ENCODE measurements at regions not wholly inside any gene's neighbourhood (a gene's known extent, or its start where the extent isn't known, plus 50 kb on each side); places are given as distances from the start of the nearest gene placed in this dataset.
"Not testable (repeated sequence)": the region's sequence is repeated elsewhere in the genome, so short reads cannot be mapped to it uniquely, and the experiment has no call there.

DNA sequence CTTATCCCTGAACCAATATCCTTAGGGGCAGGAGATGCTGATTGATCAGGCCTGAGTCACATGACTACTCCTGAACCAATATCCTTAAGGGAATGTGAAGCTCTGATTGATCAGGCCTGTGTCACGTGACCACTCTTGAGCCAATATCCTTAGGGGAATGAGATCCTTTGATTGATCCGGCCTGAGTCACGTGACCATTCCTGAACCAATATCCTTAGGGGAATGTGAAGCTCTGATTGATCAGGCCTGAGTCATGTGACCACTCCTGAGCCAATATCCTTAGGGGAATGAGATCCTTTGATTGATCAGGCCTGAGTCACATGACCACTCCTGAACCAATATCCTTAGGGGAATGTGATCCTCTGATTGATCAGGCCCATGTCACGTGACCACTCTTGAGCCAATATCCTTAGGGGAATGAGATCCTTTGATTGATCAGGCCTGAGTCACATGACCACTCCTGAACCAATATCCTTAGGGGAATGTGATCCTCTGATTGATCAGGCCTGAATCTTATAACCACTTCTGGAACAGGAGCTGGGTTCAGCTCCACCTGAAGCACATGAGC is 100.6 kb upstream of the TMEM132D start:
- H3K27ac Mint-ChIP-seq; H3K9me3 Mint-ChIP-seq; H3K36me3 Mint-ChIP-seq (ENCODE audit: low read depth); intact Hi-C loops (cut with micrococcal nuclease); H3K4me3 Mint-ChIP-seq; H3K4me1 Mint-ChIP-seq (ENCODE audit: low read depth); DNase-seq: not testable (repeated sequence)
- H3K27me3 Mint-ChIP-seq (ENCODE audit: low read depth) = peaks cover 13% of the 10 kb centered on the region
- CTCF ChIA-PET = interaction anchor here (0.9 to 1.0 kb wide), 3 partner anchors 10 to 26 kb away, joined by 3 to 5 read pairs (median 5); no protein-coding TSS in a partner anchor

- intact Hi-C loops (cut with micrococcal nuclease) = no loop called here
Observed at GRCh38 chr12:130007771-130008170, 103.9 kb upstream of the TMEM132D start.

DNA sequence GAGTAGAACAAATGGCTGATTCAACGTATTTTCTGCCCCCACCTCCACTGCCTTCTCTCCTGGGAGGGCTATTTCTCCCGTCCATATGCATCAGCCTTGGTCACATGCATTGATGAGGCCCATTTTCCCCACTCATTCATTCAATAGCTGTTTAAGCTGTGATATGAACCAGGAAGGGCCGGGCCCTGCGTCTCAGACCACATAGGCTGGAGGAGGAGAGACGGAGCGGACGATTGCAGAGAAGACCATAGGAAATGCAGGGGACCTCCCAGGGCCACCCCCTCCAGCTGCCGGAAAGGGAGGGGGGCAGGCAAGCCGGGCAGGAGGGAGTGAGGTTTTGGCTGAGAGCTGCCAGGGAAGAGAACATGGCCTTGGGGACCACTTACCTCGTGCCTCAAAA is 104.4 kb upstream of the TMEM132D start:
- Mint-ChIP-seq H3K9me3 (no peaks in the 10 kb centered on the region), H3K27ac (no peak overlapping the region), H3K4me1 (ENCODE audit: low read depth) (no peaks in the 10 kb centered on the region), H3K27me3 (ENCODE audit: low read depth) (peaks cover 7% of the 10 kb centered on the region), H3K36me3 (ENCODE audit: low read depth) (no peaks in the 10 kb centered on the region), H3K4me3 (no peak overlapping the region)
- intact Hi-C loops (cut with micrococcal nuclease) = no loop called here
- CTCF ChIA-PET = no interaction called here
- DNase-seq = no peak

More at GRCh38 chr12:130007771-130008170, 103.9 kb upstream of the TMEM132D start:
- Mint-ChIP-seq H3K9me3 (no peaks in the 10 kb centered on the region), H3K36me3 (ENCODE audit: low read depth) (no peaks in the 10 kb centered on the region), H3K27me3 (ENCODE audit: low read depth) (peaks cover 8% of the 10 kb centered on the region), H3K4me3 (no peak overlapping the region), H3K4me1 (ENCODE audit: low read depth) (no peaks in the 10 kb centered on the region), H3K27ac (no peak overlapping the region)
- CTCF ChIA-PET = no interaction called here
- DNase-seq = no peak

DNA sequence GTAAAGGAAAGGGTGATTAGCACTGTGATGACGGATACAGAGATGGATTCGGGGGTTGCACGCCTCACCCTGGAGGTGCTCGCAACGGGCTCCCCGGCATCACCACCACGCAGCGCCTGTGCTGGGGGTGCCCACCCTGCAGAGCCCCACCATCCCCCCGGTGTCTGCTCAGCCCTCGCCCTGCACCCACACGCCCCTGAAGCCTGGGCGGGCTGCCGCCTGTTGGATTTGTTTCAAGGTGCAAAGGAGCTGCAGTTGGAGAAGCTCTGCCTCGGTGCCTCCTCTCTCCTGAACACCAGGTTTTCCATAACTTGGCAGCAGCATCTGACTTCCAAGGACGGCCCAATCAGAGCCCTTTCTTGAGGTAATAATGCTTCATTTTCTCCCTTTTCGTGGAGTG is 106.1 kb upstream of the TMEM132D start:
- no peak for DNase-seq
- intact Hi-C loops (cut with micrococcal nuclease) = loop anchor here (5.0 kb wide), 1 partner anchor 1368 kb away; no protein-coding TSS in a partner anchor
- no peak overlapping the region for H3K4me3 Mint-ChIP-seq
- no peaks in the 10 kb centered on the region for H3K9me3 Mint-ChIP-seq
- H3K36me3 Mint-ChIP-seq (ENCODE audit: low read depth) = no peaks in the 10 kb centered on the region
- H3K27me3 Mint-ChIP-seq (ENCODE audit: low read depth) = peaks cover 7% of the 10 kb centered on the region
- CTCF ChIA-PET = interaction anchor here (1.5 kb wide), 1 partner anchor 17 kb away, joined by 4 read pairs; no protein-coding TSS in a partner anchor
- H3K4me1 Mint-ChIP-seq (ENCODE audit: low read depth) = no peaks in the 10 kb centered on the region
- no peak overlapping the region for H3K27ac Mint-ChIP-seq

- intact Hi-C loops (cut with micrococcal nuclease) = loop anchor here (5.0 kb wide), 1 partner anchor 1369 kb away; no protein-coding TSS in a partner anchor
- no peak overlapping the region for H3K4me3 Mint-ChIP-seq
- no peaks in the 10 kb centered on the region for H3K36me3 Mint-ChIP-seq (ENCODE audit: low read depth)
- no peaks in the 10 kb centered on the region for H3K9me3 Mint-ChIP-seq
- no peak for DNase-seq
- H3K4me1 Mint-ChIP-seq (ENCODE audit: low read depth) = no peaks in the 10 kb centered on the region
- CTCF ChIA-PET = interaction anchor here (0.9 to 1.2 kb wide), 2 partner anchors 819 to 1294 kb away, joined by 3 read pairs; no protein-coding TSS in a partner anchor
- H3K27ac Mint-ChIP-seq = no peak overlapping the region
- peaks cover 11% of the 10 kb centered on the region for H3K27me3 Mint-ChIP-seq (ENCODE audit: low read depth)
Observed at GRCh38 chr12:130011611-130012385, 108.0 kb upstream of the TMEM132D start.

DNA sequence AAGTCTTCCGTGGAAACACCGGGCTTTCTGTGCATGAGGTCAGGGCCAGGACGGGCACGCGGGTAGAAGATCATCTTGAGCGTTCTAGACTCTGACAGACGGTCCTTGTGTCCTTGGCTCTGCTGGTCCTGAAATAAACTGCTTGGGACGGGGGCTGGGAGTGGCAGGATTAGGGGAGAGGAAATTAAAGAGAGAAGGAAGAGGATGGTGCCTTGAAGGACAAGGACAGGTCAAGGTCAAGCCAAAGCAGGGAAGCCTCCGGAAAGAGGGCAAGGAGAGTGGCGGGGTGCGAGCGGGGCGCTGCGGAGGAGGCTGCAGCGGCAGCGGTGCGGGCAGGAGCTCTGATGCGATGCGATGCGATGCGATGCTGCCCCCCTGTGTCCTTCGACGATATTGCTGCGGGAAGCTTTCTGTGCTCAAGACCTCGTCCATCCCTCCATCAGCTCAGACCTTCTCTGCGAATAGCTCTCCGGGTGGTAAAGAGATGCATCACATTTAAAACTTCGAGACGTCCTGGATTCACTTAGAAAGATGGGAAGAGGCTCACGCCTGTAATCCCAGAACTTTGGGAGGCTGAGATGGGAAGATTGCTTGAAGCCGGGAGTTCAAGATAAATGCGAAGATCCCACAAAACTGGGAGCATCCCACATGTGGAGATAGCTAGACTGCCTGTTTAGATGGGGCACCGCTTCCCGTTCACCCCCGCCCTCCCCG is 110.1 kb upstream of the TMEM132D start:
- CTCF ChIA-PET = interaction anchor here (0.8 to 1.7 kb wide), 9 partner anchors 10 to 1755 kb away, joined by 3 to 18 read pairs (median 4); no protein-coding TSS in a partner anchor
- peak; percentile 64 for DNase-seq
- Mint-ChIP-seq H3K9me3 (no peaks in the 10 kb centered on the region), H3K4me3 (no peak overlapping the region), H3K27ac (no peak overlapping the region), H3K36me3 (ENCODE audit: low read depth) (no peaks in the 10 kb centered on the region), H3K4me1 (ENCODE audit: low read depth) (no peaks in the 10 kb centered on the region), H3K27me3 (ENCODE audit: low read depth) (peaks cover 7% of the 10 kb centered on the region)
- intact Hi-C loops (cut with micrococcal nuclease) = loop anchor here (2.0 to 5.0 kb wide), 2 partner anchors 821 to 1372 kb away; no protein-coding TSS in a partner anchor

- Mint-ChIP-seq H3K4me3 (no peak overlapping the region), H3K9me3 (no peaks in the 10 kb centered on the region), H3K36me3 (ENCODE audit: low read depth) (no peaks in the 10 kb centered on the region), H3K4me1 (ENCODE audit: low read depth) (no peaks in the 10 kb centered on the region), H3K27ac (no peak overlapping the region), H3K27me3 (ENCODE audit: low read depth) (peaks cover 7% of the 10 kb centered on the region)
- DNase-seq = no peak
- CTCF ChIA-PET = interaction anchor here (0.8 to 1.7 kb wide), 9 partner anchors 11 to 1755 kb away, joined by 3 to 18 read pairs (median 4); no protein-coding TSS in a partner anchor
- intact Hi-C loops (cut with micrococcal nuclease) = loop anchor here (2.0 to 5.0 kb wide), 2 partner anchors 822 to 1372 kb away; no protein-coding TSS in a partner anchor
Observed at GRCh38 chr12:130014485-130014807, 110.6 kb upstream of the TMEM132D start.

DNA sequence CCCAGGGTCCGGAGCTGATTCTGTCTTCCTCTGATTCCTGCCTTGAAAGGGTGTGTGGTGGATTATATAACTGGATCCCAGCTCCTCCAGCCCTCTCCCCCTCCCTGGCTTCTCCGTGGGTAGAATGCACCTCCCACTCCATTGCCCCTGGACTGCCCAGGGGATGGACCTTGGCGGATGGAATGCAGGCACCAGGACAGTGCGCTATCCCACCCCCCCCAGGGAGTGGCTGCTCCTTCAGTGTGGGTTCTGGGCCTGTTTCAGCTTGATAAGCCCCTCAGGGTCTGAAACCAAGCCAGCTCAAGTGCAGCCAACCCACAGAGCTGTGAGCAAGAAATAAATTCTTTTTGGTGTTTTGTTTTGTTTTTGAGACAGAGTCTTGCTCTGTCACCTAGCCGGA is 112.4 kb upstream of the TMEM132D start:
- no peaks in the 10 kb centered on the region for H3K9me3 Mint-ChIP-seq
- no peaks in the 10 kb centered on the region for H3K4me1 Mint-ChIP-seq (ENCODE audit: low read depth)
- no peak overlapping the region for H3K27ac Mint-ChIP-seq
- no peaks in the 10 kb centered on the region for H3K36me3 Mint-ChIP-seq (ENCODE audit: low read depth)
- CTCF ChIA-PET = no interaction called here
- intact Hi-C loops (cut with micrococcal nuclease) = no loop called here
- DNase-seq = no peak
- H3K27me3 Mint-ChIP-seq (ENCODE audit: low read depth) = peaks cover 10% of the 10 kb centered on the region
- H3K4me3 Mint-ChIP-seq = no peak overlapping the region

GRCh38 chr12:130016986-130017385 is 113.2 kb upstream of the TMEM132D start:
- CTCF ChIA-PET = interaction anchor here (1.2 kb wide), 1 partner anchor 10 kb away, joined by 5 read pairs; no protein-coding TSS in a partner anchor

GRCh38 chr12:130017591-130018449 is 114.0 kb upstream of the TMEM132D start:
- Mint-ChIP-seq H3K27ac (no peak overlapping the region), H3K4me1 (ENCODE audit: low read depth) (no peaks in the 10 kb centered on the region)
- CTCF ChIA-PET = interaction anchor here (1.0 to 1.2 kb wide), 2 partner anchors 9 to 14 kb away, joined by 3 to 5 read pairs; no protein-coding TSS in a partner anchor

More at GRCh38 chr12:130016986-130017385, 113.2 kb upstream of the TMEM132D start:
- peaks cover 8% of the 10 kb centered on the region for H3K27me3 Mint-ChIP-seq (ENCODE audit: low read depth)
- H3K4me1 Mint-ChIP-seq (ENCODE audit: low read depth) = no peaks in the 10 kb centered on the region
- H3K36me3 Mint-ChIP-seq (ENCODE audit: low read depth) = no peaks in the 10 kb centered on the region
- H3K9me3 Mint-ChIP-seq = no peaks in the 10 kb centered on the region
- no peak overlapping the region for H3K27ac Mint-ChIP-seq
- DNase-seq = no peak
- intact Hi-C loops (cut with micrococcal nuclease) = no loop called here
- no peak overlapping the region for H3K4me3 Mint-ChIP-seq

GRCh38 chr12:130018614-130019013 is 114.8 kb upstream of the TMEM132D start:
- H3K9me3 Mint-ChIP-seq = no peaks in the 10 kb centered on the region

More at GRCh38 chr12:130017591-130018449, 114.0 kb upstream of the TMEM132D start:
- DNase-seq = no peak
- no peak overlapping the region for H3K4me3 Mint-ChIP-seq
- no peaks in the 10 kb centered on the region for H3K36me3 Mint-ChIP-seq (ENCODE audit: low read depth)
- no peaks in the 10 kb centered on the region for H3K9me3 Mint-ChIP-seq
- intact Hi-C loops (cut with micrococcal nuclease) = no loop called here
- peaks cover 10% of the 10 kb centered on the region for H3K27me3 Mint-ChIP-seq (ENCODE audit: low read depth)

More at GRCh38 chr12:130018614-130019013, 114.8 kb upstream of the TMEM132D start:
- intact Hi-C loops (cut with micrococcal nuclease) = no loop called here
- H3K27me3 Mint-ChIP-seq (ENCODE audit: low read depth) = peaks cover 10% of the 10 kb centered on the region
- H3K36me3 Mint-ChIP-seq (ENCODE audit: low read depth) = no peaks in the 10 kb centered on the region
- no peak overlapping the region for H3K4me3 Mint-ChIP-seq
- DNase-seq = no peak
- H3K27ac Mint-ChIP-seq = no peak overlapping the region
- no peaks in the 10 kb centered on the region for H3K4me1 Mint-ChIP-seq (ENCODE audit: low read depth)
- CTCF ChIA-PET = interaction anchor here (0.6 kb wide), 1 partner anchor 1059 kb away, joined by 3 read pairs; no protein-coding TSS in a partner anchor
